Erythroblast (primary cell): ENCODE measurements at regions not wholly inside any gene's neighbourhood (a gene's known extent, or its start where the extent isn't known, plus 50 kb on each side); places are given as distances from the start of the nearest gene placed in this dataset.
A peak's percentile ranks its signal among the peaks of the same experiment; 100 is the strongest.

ENCODE experiments used
- DNase-seq, 2 experiments: peaks; one replicate each; lab custom pipeline; 2025; lab: John Stamatoyannopoulos, UW
- GATA1 ChIP-seq: IDR thresholded peaks from 2 replicates; pipeline ENCODE4 v1.6.1; 2011; ENCODE audit warnings: low read depth, mild to moderate bottlenecking, control low read depth, low read length, moderate library complexity
- POLR2A ChIP-seq: IDR thresholded peaks from 2 replicates; pipeline ENCODE4 v1.6.1; 2011; ENCODE audit warnings: mild to moderate bottlenecking, low read length

DNA sequence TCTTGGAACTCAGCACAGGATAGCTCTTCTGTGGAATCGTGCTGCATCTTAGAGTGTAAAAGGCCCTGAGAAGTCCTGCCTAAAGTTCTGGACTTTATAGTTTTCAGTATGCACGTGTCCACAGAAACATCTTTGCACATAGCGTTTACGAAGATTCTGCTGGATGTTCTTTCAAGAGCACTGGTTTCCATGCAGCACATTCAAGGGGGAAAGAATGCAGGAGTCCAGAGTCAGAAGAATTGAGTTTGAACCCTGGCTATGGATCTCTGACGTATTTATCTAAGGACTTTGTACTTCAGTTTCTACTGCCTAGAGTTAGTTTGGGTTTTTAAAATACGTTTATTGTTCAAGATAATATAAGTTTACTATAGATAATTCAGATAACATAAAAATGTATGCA, 282.8 kb upstream of the ZMIZ1 start:
- no peak for DNase-seq
- TF ChIP-seq GATA1: no peak
- TF ChIP-seq POLR2A: no peak

DNA sequence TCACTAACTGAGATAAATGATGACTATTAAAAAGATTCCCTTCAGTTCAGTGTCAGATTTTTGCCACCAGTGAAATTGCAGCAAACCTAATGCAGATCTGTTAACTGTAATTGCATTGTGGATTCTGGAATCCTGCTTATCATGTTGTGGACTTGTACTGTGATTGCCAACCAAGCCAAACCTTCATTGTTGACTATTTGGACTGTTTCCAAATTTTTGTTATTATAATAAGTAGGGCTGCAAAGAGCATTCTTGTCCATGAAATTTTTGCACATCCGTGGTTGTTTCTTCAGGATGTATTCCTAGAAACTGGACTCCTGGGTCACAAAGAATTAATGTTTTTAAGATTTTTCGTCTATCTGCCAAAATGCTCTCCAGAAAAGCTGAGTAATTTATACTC, 281.6 kb upstream of the ZMIZ1 start:
- no peak for DNase-seq

DNA sequence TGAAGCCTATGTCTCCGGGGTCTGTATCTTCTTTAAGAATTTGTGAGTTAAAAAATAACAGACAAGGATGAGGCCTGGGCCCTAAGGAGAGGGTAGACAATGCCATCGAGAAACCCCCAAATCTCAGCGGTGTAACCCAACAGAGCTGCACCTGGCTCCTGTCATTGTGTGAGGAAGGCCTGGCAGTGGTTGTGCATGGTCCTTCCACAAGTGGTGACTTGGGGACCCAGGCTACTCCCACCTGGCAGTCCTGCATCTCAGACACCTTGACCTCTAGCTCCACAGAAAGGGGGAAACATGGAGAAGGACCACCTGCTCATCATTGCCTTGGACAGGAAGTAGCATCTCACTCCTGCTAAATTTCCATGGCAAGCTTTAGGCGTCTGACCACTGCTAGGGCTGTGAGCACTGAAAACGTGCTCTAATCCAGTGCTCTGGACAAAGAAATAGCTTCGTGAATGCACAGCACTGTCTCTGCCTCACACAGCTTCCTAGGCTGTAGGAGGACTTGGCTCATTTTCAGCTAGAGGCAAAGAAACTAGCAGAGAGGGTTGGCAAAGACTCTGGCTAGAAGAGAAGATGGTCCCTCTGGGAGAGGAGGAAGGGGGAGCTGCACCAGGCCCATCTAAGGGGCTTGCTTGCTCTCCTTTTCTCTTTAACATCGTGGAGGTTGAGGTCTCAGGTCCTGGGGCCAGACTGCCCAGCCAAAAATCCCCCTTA, 273.9 kb upstream of the ZMIZ1 start:
- TF ChIP-seq POLR2A (no peak), GATA1 (no peak)
- DNase-seq: no peak

More for the DNA sequence above, 281.6 kb upstream of the ZMIZ1 start:
- no peak for TF ChIP-seq POLR2A

DNA sequence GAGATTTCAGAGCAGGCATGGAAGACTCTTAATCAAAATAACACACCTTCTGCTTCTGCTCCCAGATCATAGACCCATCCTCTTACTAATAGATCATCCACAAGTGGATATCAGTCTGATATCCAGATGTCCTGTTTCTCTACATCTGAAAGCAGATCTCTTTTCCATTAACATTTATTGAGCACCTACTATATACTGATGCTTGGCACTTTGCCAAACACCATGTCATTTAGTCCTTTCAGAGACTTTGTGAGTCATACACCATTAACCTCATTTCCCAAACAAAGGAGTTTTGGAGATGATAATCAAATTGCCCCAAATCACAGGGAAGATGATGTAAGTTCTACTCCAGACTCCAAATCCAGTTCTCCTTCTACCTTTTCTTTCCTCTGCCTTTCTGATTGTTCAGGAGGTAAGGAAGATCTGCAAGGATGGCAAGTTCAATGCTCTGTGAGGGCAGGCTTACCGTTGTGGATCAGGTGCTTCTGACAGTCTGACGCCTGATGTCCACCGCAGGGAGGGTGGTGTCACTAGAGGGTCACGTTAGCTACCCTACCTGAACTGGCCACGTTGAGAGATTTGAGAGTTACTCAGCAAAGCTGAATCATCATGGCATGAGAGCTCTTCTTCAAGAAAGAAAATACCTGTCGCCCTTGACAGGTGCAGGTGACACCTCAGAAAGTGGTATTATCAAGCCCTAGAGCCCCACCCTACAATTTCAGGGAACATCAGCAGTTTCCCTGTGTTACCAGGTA, 269.6 kb upstream of the ZMIZ1 start:
- DNase-seq: peak in 1 of 2 experiments; percentile 2
- TF ChIP-seq POLR2A: no peak
- no peak for TF ChIP-seq GATA1

DNA sequence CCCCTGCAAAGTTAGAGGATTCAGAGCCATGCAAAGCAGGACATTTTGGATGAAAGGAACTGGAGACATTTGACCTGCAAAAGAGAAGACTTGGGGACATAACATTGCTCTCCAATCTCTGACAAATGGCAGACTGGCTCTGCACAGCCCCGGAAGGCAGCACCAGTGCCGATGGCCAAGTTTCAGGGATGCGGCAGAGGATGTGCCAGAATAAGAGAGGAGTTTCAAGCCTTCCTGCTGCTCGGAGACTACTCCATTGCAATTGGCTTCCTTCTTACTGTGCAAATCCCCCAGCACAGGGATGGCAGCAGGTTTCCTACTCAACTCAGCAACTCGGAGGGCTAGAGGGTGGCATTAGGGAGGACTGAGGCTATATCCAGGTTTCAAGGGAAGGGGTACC, 268.8 kb upstream of the ZMIZ1 start:
- TF ChIP-seq POLR2A (no peak), GATA1 (no peak)
- DNase-seq: no peak

DNA sequence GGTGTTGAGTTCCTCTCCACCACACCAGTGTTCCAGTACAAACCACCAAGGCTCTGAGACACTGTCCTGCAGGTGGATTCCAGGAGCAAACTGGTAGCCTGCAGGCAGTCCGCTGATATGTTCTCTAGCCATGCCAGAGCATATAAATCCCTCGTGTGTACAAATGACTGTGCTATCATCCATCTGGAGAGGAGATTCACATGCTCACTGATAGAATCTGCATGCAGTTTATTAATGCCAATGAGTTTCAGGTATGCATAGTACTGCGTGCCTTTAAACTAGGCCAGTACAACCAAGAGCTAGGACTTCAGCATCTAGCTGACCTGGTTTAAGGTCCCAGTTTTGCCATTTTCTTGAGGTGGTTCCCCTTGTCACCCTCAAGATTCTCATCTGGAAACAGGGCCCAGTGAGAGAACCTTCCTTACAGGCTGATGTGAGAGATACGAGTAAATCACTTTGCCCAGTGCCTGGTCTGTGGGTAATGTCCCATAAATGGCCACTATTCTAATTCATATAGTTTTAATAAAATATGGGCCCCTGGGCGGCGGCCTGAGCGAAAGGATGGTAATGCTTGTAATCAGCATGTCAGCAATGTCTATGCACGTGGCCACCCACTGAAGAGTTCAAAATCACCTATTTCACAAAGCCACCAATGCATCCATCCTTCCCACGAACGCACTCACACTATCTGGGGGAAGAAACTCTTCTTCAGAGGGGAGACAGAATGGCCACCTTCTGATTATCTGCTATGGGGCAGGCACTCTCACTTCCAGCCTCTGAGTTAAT, 268.0 kb upstream of the ZMIZ1 start:
- no peak for TF ChIP-seq POLR2A
- no peak for DNase-seq

DNA sequence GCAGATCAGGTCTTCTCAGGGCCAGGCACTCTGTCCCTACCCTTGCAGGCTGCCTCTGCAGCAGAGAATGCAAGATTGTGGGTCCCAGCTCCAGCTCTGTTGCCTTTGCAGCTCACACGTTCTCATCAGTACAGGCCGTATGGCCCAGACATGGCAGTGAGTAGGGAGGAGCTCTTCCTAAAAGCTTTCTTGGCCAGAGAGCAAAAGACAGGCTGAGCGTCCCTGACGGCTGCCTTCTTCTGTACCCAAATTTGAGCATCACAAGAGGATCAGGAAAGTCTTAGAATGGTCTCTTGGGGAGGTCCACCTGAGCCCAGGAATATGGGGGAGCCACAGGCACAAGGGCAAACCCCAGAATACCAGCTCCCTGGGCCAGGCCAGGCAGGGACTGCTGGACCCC, 266.3 kb upstream of the ZMIZ1 start:
- TF ChIP-seq GATA1: no peak
- no peak for DNase-seq

DNA sequence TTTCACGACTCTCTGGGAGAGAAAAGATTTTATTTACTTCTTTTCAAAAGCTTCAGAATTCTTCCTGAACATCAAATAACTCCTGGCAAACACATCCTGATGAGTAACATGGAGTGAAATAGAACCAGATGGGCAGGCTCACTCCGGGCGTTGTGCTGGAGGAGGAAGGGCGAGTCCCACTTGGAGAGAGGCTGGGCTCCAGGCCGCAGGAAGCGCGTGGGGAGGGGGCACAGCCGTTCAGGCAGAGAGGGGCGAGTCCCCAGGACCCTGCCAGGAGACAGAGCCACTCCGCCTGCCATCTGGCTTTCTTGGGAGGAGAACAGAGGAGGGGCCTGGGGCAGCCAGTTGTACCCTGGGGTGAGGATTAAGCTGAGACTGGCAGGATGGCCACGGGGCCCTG, 265.9 kb upstream of the ZMIZ1 start:
- DNase-seq: no peak
- TF ChIP-seq POLR2A: no peak
- TF ChIP-seq GATA1: no peak

DNA sequence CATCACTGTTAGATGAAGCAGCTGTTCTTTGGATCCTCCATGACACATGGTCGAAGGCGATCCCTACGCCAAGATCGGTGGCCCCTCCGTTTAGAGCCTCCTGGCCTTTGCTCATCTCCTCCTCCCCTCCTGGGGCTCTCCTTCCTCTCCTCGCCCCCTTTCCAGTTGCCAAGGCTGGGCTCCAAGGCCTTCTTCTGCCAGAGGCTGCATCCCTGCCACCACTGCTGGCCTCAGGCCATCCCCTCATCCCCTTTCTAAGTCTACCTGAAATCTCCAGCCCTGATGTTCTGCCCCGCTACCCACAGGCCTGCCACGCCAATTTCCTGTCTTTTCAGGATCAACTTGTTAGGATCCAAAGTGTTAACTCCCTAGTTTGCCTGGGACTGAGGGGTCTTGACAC, 265.1 kb upstream of the ZMIZ1 start:
- DNase-seq: no peak
- no peak for TF ChIP-seq GATA1

DNA sequence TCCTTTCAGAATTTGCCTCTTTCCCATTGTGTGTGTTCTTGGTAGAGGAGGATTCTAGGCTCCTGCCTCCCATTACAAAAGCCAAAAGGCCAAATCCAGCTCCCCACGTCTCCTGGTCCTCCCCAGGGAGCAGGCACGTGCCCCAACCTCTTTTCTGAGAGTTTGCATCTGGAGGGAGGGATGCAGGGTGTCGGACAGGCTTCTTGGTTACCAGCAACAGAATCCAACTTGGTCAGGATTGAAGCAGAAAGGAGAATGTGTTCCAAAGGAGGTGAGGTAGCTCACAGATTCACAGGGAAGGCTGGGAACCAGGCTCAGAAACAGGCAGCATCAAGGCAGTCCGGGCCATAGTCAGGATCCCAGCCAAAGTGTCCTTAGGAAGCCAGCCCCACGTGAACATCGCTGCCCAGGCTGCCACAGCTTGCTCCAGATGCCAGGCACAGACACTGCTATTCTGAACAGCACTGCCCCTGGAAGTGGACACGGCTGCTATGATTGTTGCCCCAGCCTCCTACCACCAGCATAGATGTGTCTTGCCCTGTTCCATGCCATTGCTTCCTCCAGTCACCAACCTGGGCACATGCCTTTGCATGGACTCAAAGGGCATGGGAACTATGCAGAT, 264.2 kb upstream of the ZMIZ1 start:
- TF ChIP-seq GATA1 (no peak), POLR2A (no peak)
- no peak for DNase-seq

DNA sequence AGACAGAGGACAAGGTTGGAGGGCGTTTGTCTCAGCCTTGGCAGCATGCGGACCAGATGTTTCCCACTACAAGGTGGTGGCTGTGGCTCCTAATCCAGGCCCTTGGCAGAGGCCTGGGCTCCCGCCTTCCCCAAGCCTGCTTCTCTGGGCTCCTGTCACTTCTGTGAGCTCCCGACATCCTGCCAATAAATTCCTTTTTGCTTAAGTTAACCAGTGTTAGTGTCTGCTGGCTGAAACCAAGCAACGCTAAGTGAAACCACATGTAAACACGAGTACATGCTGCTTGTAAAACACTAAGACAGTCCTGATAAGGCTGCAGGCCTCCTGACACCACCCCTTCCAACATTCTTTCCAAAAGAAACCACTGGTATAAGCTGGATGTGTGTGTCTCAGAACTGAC, 263.6 kb upstream of the ZMIZ1 start:
- TF ChIP-seq GATA1 (no peak), POLR2A (no peak)
- DNase-seq: no peak

DNA sequence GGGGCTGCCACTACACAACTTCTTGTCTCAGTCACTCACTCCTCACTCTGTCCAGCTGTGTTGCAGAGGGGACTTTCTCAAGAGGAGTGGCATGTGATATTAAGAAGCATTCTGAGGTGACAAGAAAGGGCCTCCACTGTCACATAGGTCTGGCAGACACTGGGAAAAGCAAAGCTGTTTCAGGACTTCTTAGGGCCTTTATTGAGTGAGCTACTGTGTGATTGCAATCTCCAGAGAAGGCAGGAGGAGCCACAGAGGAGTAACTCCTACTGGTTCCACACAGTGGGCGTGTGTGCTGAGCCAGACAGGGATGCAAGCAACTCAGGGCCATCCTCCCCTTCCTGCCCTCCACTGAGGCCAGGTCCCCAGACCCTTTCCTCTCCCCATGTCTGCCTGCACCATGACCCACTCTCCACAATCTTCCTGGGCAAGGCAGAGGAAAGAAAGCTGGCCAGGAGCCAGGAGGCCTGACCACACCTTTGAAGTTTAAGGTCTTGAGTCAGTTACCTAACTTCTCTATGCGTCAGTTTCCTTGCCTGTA, 262.0 kb upstream of the ZMIZ1 start:
- TF ChIP-seq POLR2A (no peak), GATA1 (no peak)
- DNase-seq: no peak

DNA sequence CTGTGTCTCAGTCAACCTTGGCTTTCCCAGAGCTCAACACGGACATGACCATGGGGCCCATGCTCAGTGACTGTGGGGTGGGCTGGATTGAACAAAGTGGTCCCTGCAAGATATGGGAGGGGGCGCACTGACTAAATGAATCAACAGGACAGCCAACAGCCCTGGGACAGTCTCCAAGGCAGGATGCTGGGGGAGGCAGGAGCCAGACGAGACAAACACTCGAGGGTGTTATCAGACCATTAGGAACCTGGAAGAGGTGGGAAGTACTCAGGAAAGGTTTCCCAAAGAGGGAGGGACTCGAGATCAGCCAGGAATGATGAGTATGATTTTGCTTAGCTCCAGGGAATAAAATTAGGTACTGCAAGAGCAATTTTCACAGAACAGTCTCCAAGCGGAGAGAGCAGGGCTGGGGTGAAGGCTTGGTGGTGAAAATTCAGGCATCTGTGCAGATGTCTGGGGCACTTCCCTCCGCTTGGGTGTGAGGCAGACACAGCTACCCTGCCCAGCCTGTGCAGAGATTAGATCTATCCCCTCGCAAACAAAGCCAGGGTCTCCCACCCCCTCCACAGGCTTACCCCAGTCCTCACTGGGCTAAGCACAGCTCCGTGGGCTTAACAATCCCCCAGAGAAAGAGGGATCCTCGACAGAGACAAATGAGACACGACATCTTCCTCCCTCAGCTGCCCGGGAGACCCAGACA, 261.1 kb upstream of the ZMIZ1 start:
- TF ChIP-seq POLR2A (no peak), GATA1 (no peak)
- no peak for DNase-seq
